ENCODE measurements at regions not wholly inside any gene's neighbourhood (a gene's known extent, or its start where the extent isn't known, plus 50 kb on each side); places are given as distances from the start of the nearest gene placed in this dataset.

DNA sequence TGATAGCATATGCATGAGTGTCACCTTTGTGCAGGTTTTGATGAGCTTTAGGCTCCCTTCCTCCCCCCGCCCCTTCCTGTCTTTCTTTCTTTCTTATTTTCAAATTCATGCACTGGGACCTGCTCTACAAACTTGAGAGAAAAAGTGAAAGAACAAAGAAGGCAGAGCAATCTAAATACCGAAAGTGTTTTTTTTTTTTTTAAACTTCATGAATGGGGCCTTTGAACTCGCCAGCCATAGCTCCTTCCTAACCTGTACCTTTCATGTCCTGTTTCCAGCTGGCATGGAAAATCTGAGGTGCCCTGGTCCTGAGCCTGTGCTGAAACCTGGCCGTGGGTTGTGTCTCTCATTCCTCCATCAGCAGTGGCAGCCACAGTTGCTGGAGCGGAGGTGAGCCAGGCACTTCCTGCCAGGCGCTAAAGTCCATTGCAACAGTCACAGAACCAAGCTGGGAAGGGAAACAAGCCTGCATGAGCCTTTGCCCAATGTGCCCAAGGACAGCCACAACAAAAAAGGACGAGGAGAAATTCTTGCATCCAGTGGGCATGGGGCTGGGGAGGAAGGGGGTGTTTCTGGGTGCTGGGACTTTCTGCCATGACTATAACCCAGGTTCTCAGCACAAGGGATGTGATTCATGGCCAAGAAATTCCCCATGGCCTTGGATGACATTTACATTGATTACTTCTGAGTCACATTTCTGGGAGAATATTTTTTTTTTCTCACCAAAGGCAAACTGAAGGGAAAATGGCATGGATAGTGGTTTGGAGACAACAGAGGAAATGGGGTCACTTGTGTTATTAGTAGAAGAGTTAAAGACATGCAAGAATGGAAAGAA is 102.7 kb downstream of the TMEM30B start:
- TF ChIP-seq CTCF (IDR thresholded peaks at IDR 0.05; ENCODE audit: insufficient read depth, low read length, missing control alignments) = no peak
- CTCF ChIA-PET = no interaction called here
- DNase-seq (ENCODE audit: low read depth, low spot score) = peak; percentile 95
- POLR2A ChIA-PET = no interaction called here
- H3K4me3 ChIP-seq (ENCODE audit: low read depth, low read length) = no peak overlapping the region

- ChIA-PET CTCF (no interaction called here), POLR2A (no interaction called here)
- TF ChIP-seq CTCF (IDR thresholded peaks at IDR 0.05; ENCODE audit: insufficient read depth, low read length, missing control alignments) = no peak
- DNase-seq (ENCODE audit: low read depth, low spot score) = no peak
- no peak overlapping the region for H3K4me3 ChIP-seq (ENCODE audit: low read depth, low read length)
Observed at GRCh38 chr14:61177279-61178225, 103.6 kb downstream of the TMEM30B start.

GRCh38 chr14:61176686-61177085 is 104.5 kb downstream of the TMEM30B start:
- ChIA-PET CTCF (no interaction called here), POLR2A (no interaction called here)
- no peak for DNase-seq (ENCODE audit: low read depth, low spot score)
- no peak overlapping the region for H3K4me3 ChIP-seq (ENCODE audit: low read depth, low read length)
- TF ChIP-seq CTCF (IDR thresholded peaks at IDR 0.05; ENCODE audit: insufficient read depth, low read length, missing control alignments) = no peak

- H3K4me3 ChIP-seq (ENCODE audit: low read depth, low read length) = no peak overlapping the region
- POLR2A ChIA-PET = interaction anchor here (1.0 kb wide), 1 partner anchor 39 kb away, joined by 3 read pairs; no protein-coding TSS in a partner anchor
- TF ChIP-seq CTCF (IDR thresholded peaks at IDR 0.05; ENCODE audit: insufficient read depth, low read length, missing control alignments) = no peak
- CTCF ChIA-PET = interaction anchor here (1.0 kb wide), 1 partner anchor 20 kb away, joined by 3 read pairs; no protein-coding TSS in a partner anchor
- no peak for DNase-seq (ENCODE audit: low read depth, low spot score)
Observed at GRCh38 chr14:61174987-61175386, 106.2 kb downstream of the TMEM30B start.

GRCh38 chr14:61174441-61174891 is 106.7 kb downstream of the TMEM30B start:
- DNase-seq (ENCODE audit: low read depth, low spot score) = no peak
- H3K4me3 ChIP-seq (ENCODE audit: low read depth, low read length) = no peak overlapping the region
- ChIA-PET CTCF (interaction anchor here (1.0 kb wide), 1 partner anchor 20 kb away, joined by 3 read pairs; no protein-coding TSS in a partner anchor), POLR2A (interaction anchor here (1.0 kb wide), 1 partner anchor 39 kb away, joined by 3 read pairs; no protein-coding TSS in a partner anchor)
- TF ChIP-seq CTCF (IDR thresholded peaks at IDR 0.05; ENCODE audit: insufficient read depth, low read length, missing control alignments) = no peak

DNA sequence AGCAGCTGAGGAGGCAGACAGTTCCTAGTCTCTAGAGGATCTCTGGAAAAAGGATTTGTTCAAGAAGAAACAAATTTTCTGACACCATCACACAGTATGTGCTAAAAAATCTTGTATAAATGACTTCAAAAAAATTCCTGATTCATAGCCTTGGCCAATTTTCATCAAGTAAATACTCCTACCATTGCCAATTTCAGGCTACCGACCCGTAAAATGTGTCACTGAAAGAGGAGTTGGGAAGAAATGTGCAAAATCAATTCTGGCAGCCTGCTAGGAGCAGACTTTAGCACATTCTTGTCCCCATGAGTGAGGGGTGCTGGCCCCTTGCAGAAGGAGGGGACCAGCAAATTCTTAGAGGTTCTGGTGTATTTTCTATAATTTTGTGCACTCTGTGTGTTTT is 109.4 kb downstream of the TMEM30B start:
- CTCF ChIA-PET = no interaction called here
- POLR2A ChIA-PET = no interaction called here
- no peak for TF ChIP-seq CTCF (IDR thresholded peaks at IDR 0.05; ENCODE audit: insufficient read depth, low read length, missing control alignments)
- no peak overlapping the region for H3K4me3 ChIP-seq (ENCODE audit: low read depth, low read length)
- no peak for DNase-seq (ENCODE audit: low read depth, low spot score)

All from AG04449 (cell line).